ENCODE measurements at regions not wholly inside any gene's neighbourhood (a gene's known extent, or its start where the extent isn't known, plus 50 kb on each side); places are given as distances from the start of the nearest gene placed in this dataset.
"Not testable (repeated sequence)": the region's sequence is repeated elsewhere in the genome, so short reads cannot be mapped to it uniquely, and the experiment has no call there.

- no peaks in the 10 kb centered on the region for H4K20me1 ChIP-seq (ENCODE audit: insufficient read depth)
- TF ChIP-seq SMC3 (conservative IDR thresholded peaks at IDR 0.05; ENCODE audit: poor library complexity) (no peak), RAD21 (conservative IDR thresholded peaks at IDR 0.05) (no peak), MXI1 (conservative IDR thresholded peaks at IDR 0.05; ENCODE audit: poor library complexity, severe bottlenecking) (no peak), TAF1 (IDR thresholded peaks at IDR 0.05; ENCODE audit: low read depth) (no peak), CTCF (IDR thresholded peaks at IDR 0.05; ENCODE audit: poor library complexity, severe bottlenecking) (no peak)
- no peaks in the 10 kb centered on the region for H3K36me3 ChIP-seq (ENCODE audit: insufficient read depth, low read length)
- H3K27me3 ChIP-seq (ENCODE audit: insufficient read depth, low read depth, low read length): no peaks in the 10 kb centered on the region
- H2AFZ ChIP-seq (ENCODE audit: low read depth, low read length): no peak overlapping the region
- H3K79me2 ChIP-seq (replicated peaks; ENCODE audit: insufficient read depth, low read length): no peaks in the 10 kb centered on the region
- H3K4me2 ChIP-seq (ENCODE audit: low read length): no peak overlapping the region
- no peak overlapping the region for H3K4me3 ChIP-seq (ENCODE audit: low read length)
- H3K27ac ChIP-seq (ENCODE audit: low read length): no peak overlapping the region
- no peaks in the 10 kb centered on the region for H3K9me3 ChIP-seq (ENCODE audit: low read length)
- no peaks in the 10 kb centered on the region for H3F3A ChIP-seq (ENCODE audit: insufficient read depth, low read length, poor library complexity, severe bottlenecking)
- no peaks in the 10 kb centered on the region for H3K9me2 ChIP-seq (ENCODE audit: insufficient read depth, low read length)
- H3K9ac ChIP-seq (ENCODE audit: low read length): no peak overlapping the region
Observed at GRCh38 chr4:42767669-42768068, 110.8 kb upstream of the ATP8A1 start.

- Histone ChIP-seq H3K79me2 (replicated peaks; ENCODE audit: insufficient read depth, low read length) (no peaks in the 10 kb centered on the region), H3K36me3 (ENCODE audit: insufficient read depth, low read length) (no peaks in the 10 kb centered on the region), H3K4me3 (ENCODE audit: low read length) (no peak overlapping the region)
Observed at GRCh38 chr4:42761804-42762203, 104.9 kb upstream of the ATP8A1 start.

DNA sequence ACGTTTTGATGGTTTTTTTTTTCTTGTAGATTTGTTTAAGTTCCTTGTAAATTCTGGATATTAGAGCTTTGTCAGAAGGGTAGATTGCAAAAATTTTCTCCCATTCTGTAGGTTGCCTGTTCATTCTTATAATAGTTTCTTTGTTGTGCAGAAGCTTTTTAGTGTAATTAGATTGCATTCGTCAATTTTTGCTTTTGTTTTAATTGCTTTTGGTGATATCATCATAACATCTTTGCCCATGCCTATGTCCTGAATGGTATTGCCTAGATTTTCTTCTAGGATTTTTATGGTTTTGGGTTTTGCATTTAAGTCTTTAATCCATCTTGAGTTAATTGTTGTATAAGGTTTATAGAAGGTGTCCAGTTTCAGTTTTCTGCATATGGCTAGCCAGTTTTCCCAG, 98.1 kb upstream of the ATP8A1 start:
- H3F3A ChIP-seq (ENCODE audit: insufficient read depth, low read length, poor library complexity, severe bottlenecking); H2AFZ ChIP-seq (ENCODE audit: low read depth, low read length); H3K9me3 ChIP-seq (ENCODE audit: low read length); H3K79me2 ChIP-seq (replicated peaks; ENCODE audit: insufficient read depth, low read length); H3K4me2 ChIP-seq (ENCODE audit: low read length); H3K9me2 ChIP-seq (ENCODE audit: insufficient read depth, low read length); H3K36me3 ChIP-seq (ENCODE audit: insufficient read depth, low read length); H3K9ac ChIP-seq (ENCODE audit: low read length); H4K20me1 ChIP-seq (ENCODE audit: insufficient read depth); H3K27me3 ChIP-seq (ENCODE audit: insufficient read depth, low read depth, low read length); H3K27ac ChIP-seq (ENCODE audit: low read length); H3K4me3 ChIP-seq (ENCODE audit: low read length): not testable (repeated sequence)

More at GRCh38 chr4:42761804-42762203, 104.9 kb upstream of the ATP8A1 start:
- H3F3A ChIP-seq (ENCODE audit: insufficient read depth, low read length, poor library complexity, severe bottlenecking): no peaks in the 10 kb centered on the region
- no peaks in the 10 kb centered on the region for H3K9me3 ChIP-seq (ENCODE audit: low read length)
- TF ChIP-seq POLR2AphosphoS5 (IDR thresholded peaks at IDR 0.05) (no peak), RAD21 (conservative IDR thresholded peaks at IDR 0.05) (no peak), SMC3 (conservative IDR thresholded peaks at IDR 0.05; ENCODE audit: poor library complexity) (no peak), MXI1 (conservative IDR thresholded peaks at IDR 0.05; ENCODE audit: poor library complexity, severe bottlenecking) (no peak), TAF1 (IDR thresholded peaks at IDR 0.05; ENCODE audit: low read depth) (no peak), EZH2 (IDR thresholded peaks at IDR 0.05; ENCODE audit: borderline replicate concordance, insufficient read depth, low read length, poor library complexity, severe bottlenecking) (no peak)
- no peaks in the 10 kb centered on the region for H3K9me2 ChIP-seq (ENCODE audit: insufficient read depth, low read length)
- H3K4me2 ChIP-seq (ENCODE audit: low read length): no peak overlapping the region
- H3K27ac ChIP-seq (ENCODE audit: low read length): no peak overlapping the region
- no peaks in the 10 kb centered on the region for H3K27me3 ChIP-seq (ENCODE audit: insufficient read depth, low read depth, low read length)
- no peak overlapping the region for H2AFZ ChIP-seq (ENCODE audit: low read depth, low read length)
- H4K20me1 ChIP-seq (ENCODE audit: insufficient read depth): no peaks in the 10 kb centered on the region
- H3K9ac ChIP-seq (ENCODE audit: low read length): no peak overlapping the region

DNA sequence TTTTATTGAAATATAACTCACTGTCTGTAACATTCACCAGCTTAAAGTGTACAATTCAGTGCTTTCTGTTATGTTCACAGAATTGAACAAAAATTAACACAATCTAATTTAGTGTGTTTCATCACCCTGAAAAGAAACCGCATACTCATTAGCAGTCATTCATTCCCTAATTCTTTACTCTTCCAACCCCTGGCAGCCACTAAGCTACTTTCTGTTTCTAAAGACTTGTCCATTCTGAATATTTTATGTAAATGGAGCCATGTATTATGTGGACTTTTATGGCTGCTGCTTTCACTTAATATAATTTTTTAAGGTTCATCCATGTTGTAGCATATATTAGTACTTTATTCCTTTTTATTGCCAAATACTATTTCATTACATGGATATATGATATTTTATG, 94.7 kb upstream of the ATP8A1 start:
- Histone ChIP-seq H3K79me2 (replicated peaks; ENCODE audit: insufficient read depth, low read length) (no peaks in the 10 kb centered on the region), H3K4me3 (ENCODE audit: low read length) (no peak overlapping the region), H3K9me3 (ENCODE audit: low read length) (no peaks in the 10 kb centered on the region), H3F3A (ENCODE audit: insufficient read depth, low read length, poor library complexity, severe bottlenecking) (no peaks in the 10 kb centered on the region), H3K27me3 (ENCODE audit: insufficient read depth, low read depth, low read length) (no peaks in the 10 kb centered on the region), H3K9me2 (ENCODE audit: insufficient read depth, low read length) (no peaks in the 10 kb centered on the region), H3K36me3 (ENCODE audit: insufficient read depth, low read length) (no peaks in the 10 kb centered on the region), H3K27ac (ENCODE audit: low read length) (no peak overlapping the region), H4K20me1 (ENCODE audit: insufficient read depth) (no peaks in the 10 kb centered on the region), H3K4me2 (ENCODE audit: low read length) (no peak overlapping the region), H3K9ac (ENCODE audit: low read length) (no peak overlapping the region), H2AFZ (ENCODE audit: low read depth, low read length) (no peak overlapping the region)
- TF ChIP-seq MXI1 (conservative IDR thresholded peaks at IDR 0.05; ENCODE audit: poor library complexity, severe bottlenecking) (no peak), POLR2AphosphoS5 (IDR thresholded peaks at IDR 0.05) (no peak), CTCF (IDR thresholded peaks at IDR 0.05; ENCODE audit: poor library complexity, severe bottlenecking) (no peak), SMC3 (conservative IDR thresholded peaks at IDR 0.05; ENCODE audit: poor library complexity) (no peak), EP300 (conservative IDR thresholded peaks at IDR 0.05; ENCODE audit: poor library complexity, severe bottlenecking) (no peak), EZH2 (IDR thresholded peaks at IDR 0.05; ENCODE audit: borderline replicate concordance, insufficient read depth, low read length, poor library complexity, severe bottlenecking) (no peak), RAD21 (conservative IDR thresholded peaks at IDR 0.05) (no peak), TAF1 (IDR thresholded peaks at IDR 0.05; ENCODE audit: low read depth) (no peak)
- TF ChIP-seq, protein P1, sequence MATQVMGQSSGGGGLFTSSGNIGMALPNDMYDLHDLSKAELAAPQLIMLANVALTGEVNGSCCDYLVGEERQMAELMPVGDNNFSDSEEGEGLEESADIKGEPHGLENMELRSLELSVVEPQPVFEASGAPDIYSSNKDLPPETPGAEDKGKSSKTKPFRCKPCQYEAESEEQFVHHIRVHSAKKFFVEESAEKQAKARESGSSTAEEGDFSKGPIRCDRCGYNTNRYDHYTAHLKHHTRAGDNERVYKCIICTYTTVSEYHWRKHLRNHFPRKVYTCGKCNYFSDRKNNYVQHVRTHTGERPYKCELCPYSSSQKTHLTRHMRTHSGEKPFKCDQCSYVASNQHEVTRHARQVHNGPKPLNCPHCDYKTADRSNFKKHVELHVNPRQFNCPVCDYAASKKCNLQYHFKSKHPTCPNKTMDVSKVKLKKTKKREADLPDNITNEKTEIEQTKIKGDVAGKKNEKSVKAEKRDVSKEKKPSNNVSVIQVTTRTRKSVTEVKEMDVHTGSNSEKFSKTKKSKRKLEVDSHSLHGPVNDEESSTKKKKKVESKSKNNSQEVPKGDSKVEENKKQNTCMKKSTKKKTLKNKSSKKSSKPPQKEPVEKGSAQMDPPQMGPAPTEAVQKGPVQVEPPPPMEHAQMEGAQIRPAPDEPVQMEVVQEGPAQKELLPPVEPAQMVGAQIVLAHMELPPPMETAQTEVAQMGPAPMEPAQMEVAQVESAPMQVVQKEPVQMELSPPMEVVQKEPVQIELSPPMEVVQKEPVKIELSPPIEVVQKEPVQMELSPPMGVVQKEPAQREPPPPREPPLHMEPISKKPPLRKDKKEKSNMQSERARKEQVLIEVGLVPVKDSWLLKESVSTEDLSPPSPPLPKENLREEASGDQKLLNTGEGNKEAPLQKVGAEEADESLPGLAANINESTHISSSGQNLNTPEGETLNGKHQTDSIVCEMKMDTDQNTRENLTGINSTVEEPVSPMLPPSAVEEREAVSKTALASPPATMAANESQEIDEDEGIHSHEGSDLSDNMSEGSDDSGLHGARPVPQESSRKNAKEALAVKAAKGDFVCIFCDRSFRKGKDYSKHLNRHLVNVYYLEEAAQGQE (IDR thresholded peaks at IDR 0.05; ENCODE audit: borderline replicate concordance): no peak
